H1 (cell line): ENCODE measurements at regions not wholly inside any gene's neighbourhood (a gene's known extent, or its start where the extent isn't known, plus 50 kb on each side); places are given as distances from the start of the nearest gene placed in this dataset.

Experiments used
- ATF3 ChIP-seq: IDR thresholded peaks from 2 replicates; pipeline ENCODE4 v1.6.1; 2011; ENCODE audit warnings: low read depth, mild to moderate bottlenecking, low read length; ENCODE audit not compliant: insufficient read depth
- E2F6 ChIP-seq: IDR thresholded peaks from 2 replicates; pipeline ENCODE4 v1.6.1; 2012; ENCODE audit warnings: inconsistent platforms
- EP300 ChIP-seq, 2 experiments: IDR thresholded peaks; 1 replicate in 1 of 2; 2 replicates in 1 of 2; pipeline ENCODE4 v1.6.1; 2011 to 2012; ENCODE audit warnings: low read depth in 2 of 2, low read length in 2 of 2, mild to moderate bottlenecking in 2 of 2, borderline replicate concordance in 1 of 2, inconsistent platforms in 1 of 2, moderate library complexity in 1 of 2
- RBBP5 ChIP-seq: IDR thresholded peaks from 2 replicates; pipeline ENCODE4 v1.7.1; 2012; ENCODE audit warnings: low read depth, mild to moderate bottlenecking, inconsistent platforms, low read length, moderate library complexity, borderline replicate concordance

GRCh38 chr14:43183916-43184315 lies 1323.2 kb downstream of the FSCB start (continued):
- no peak for TF ChIP-seq E2F6
- no peak for TF ChIP-seq RBBP5
- no peak for TF ChIP-seq ATF3
- no peak for TF ChIP-seq EP300 (IDR thresholded peaks at IDR 0.05; ENCODE audit: borderline replicate concordance in 1 of 2, low read depth in 2 of 2, low read length in 2 of 2)
